ENCODE measurements at regions not wholly inside any gene's neighbourhood (a gene's known extent, or its start where the extent isn't known, plus 50 kb on each side); places are given as distances from the start of the nearest gene placed in this dataset.
A peak's percentile ranks its signal among the peaks of the same experiment; 100 is the strongest.
"Not testable (repeated sequence)": the region's sequence is repeated elsewhere in the genome, so short reads cannot be mapped to it uniquely, and the experiment has no call there.

DNA sequence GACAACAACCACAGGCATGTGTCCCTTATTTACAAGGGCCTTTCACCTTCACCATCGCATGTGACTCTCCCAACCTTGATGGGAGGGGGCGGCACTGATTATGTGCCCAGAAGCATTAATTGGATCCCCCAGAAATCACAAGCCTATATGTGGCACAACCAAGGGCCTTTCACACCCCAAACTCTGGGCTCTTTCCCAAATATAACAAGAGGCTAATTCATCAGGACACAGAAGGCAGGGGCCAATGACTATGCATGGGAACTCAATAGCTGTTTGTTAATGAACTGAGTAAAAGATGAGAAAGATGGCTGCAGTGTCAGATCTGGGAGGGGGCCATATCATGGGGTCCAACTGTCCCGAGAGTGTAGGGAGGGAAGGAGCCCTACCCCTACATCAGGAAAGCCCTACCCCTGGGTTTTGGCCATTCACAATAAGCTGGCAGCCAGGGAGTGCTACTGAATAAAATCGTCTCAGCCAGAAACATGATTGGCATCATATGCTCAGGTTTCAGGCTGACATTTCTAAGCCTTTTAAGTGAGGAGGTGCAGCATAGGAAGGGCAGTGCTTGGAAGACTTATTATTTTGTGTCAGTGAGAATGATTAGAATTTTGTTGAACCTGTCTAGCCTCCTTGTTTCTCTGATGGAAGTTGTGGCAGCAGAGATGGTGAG is 814.4 kb upstream of the AMELY start:
- DNase-seq (ENCODE audit: low read depth), result no peak

DNA sequence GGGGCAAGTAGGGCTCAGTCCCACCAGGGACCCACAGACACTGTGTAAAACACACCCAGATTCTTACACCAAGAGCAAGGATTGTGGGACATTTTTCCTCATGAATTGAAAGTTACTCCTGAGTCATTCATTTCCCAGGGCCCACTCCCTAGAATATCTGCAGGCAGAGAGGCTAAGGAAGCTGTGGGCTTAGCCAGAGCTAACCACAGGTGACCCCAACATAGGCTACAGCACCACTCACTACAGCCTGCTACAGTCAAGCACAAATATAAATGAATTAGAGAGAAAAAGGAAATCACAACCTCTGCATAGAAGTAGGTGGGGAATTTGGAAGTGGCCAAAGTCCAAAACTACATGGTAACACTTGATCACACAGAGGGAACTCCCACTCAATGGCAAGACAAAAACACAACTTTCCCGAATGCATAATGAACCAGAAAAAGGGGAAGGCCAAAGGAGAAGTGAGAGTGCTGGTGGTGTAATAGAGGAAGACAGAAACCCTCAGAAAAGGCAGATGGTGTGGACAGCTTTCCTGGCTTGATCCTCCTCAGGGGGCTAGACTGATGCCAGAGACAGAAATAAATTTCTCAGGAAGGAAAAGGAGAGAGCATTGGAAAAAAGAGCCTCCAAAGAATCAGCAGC is 812.6 kb upstream of the AMELY start:
- no peak for DNase-seq (ENCODE audit: low read depth)

DNA sequence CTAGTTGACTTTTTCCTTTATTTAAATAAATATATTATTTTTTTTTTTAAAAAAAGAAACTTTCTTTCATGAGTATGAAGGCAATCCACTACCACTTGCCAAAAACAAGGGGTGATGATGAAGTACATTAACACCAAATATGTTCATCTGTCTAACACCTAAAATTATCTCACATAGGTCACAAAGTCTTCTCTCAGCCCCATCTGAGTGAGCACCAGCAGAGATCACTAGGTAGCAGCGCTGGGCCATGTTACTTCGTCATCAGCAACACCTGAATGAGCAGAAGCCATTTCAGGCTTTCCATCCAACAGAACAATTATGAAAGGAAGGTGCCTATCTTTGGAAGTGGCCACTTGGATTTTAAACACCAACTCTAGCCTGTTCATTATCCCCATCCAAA is 811.6 kb upstream of the AMELY start:
- DNase-seq (ENCODE audit: low read depth), result no peak

DNA sequence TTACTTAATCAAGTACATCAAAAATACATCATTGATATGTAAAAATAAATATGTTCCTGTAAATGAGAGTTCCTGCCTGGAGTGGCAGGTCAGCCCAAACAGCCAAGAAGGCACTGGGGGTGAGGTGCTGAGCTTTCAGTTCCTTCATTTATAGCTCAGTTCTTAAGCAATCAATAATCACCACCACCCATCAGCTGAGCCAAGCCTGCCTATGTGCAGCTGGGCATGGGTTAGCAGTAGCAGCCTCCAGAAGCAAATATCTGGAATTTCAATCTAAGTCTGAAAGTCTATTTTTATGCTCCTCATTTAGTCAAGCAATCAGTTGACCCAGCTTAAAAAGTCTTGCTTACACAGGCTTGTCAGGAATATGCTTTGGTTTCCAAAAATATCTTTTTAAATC is 811.0 kb upstream of the AMELY start:
- DNase-seq (ENCODE audit: low read depth), result no peak

DNA sequence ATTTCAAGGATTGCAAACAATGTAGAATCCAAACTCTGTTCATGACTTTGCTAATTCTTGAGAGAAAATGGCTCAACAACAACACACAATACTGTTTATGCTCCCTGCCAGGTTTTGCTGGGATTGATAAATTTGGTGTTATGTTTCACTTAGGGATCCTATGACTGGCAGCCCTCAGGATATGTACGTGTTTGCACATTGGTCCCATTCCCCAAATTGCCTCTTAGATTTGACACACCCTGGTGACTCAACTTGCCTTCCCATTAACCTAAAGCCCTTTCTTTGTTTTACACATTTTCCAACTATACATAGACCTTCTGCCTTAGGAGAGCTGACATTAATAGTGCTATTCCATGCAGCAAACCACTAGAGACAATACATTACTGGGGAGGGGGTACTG is 809.4 kb upstream of the AMELY start:
- no peak for DNase-seq (ENCODE audit: low read depth)

DNA sequence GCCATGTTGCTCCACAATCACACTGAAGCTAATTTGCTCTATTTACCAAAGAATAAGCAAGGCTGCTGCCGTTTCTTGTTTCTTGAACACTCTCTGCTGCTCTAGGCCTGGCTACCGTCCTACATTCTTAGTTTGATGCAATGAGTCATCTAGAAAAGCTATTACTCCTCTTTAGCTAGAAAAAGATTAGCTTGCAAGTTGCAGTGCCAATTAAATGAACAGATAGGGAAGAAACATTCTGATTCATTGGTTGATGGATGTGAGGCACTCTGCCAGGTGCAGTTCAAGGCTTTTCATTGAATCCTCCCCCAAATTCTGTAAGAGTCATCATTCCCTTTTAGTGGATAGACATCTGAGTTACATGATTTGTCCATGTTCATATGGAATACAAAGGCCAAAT is 807.7 kb upstream of the AMELY start:
- DNase-seq (ENCODE audit: low read depth), result peak; percentile 89

DNA sequence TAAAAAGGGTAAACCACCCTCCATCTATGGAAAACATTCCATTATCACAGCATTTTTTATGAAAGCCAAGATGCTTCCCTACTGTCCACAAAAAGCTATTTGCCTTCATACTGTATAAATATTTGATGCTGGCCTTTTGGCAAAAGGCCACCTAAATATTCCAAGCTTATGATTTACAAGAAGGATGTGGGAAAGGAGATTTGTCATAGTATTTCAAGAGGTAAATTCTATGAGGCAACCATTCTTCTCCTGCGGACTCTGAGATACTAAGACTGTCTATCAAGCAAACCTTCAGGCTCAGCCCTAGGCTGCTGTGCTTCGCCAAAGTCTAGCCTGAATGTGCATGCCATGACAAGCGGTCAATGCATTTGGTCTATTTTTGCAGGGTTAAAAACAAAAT is 807.1 kb upstream of the AMELY start:
- DNase-seq (ENCODE audit: low read depth), result peak; percentile 78

DNA sequence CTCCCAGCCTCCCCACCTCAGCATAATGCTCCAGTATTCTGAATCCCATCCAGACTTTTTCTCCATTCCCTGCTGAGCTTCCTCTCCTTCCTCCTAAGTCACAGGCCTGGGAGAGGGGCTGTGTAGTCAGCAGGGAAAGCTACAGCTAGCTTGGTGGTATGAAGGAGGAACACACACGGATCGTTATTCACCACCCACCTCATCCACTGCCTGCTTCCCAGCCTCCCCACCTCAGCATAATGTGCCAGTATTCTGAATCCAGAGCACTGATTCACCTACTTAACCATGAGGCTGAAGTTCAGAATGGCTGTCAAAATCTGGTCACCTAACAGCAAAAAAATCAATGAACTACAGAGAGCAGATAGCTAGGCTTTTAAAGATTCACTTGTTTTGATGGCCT is 806.6 kb upstream of the AMELY start:
- peak; percentile 58 for DNase-seq (ENCODE audit: low read depth)

DNA sequence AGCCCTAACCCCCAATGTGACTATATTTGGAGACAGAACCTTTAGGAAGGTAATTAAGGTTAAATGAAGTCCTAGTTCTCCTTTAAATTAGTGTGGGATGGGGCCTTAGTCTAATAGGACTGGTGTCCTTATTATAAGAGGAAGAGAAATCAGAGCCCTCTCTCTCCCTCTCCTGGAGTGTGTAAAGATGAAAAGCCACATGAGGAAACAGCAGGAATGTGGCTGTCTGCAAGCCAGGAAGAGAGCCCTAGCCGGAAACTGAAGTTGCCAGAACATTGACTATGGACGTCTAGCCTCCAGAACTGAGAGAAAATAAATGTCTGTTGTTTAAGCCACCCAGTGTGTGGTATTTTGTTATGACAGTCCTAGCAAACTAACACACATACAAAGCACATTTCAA is 802.9 kb upstream of the AMELY start:
- DNase-seq (ENCODE audit: low read depth), result peak; percentile 51

DNA sequence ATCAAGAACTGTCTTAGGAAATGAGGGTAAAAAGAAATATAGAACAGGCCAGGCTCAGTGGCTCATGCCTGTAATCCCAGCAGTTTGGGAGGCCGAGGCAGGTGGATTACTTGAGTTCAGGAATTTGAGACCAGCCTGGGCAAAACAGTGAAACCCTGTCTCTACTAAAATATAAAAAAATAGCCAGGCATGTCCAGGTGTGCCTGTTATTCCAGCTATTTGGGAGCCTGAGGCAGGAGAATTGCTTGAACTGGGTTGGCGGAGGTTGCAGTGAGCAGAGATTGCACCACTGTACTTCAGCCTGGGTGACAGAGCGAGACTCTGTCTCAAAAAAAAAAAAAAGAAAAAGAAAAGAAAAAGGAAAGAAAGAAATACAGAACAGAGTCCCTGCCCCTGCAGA is 802.2 kb upstream of the AMELY start:
- DNase-seq (ENCODE audit: low read depth), result not testable (repeated sequence)

DNA sequence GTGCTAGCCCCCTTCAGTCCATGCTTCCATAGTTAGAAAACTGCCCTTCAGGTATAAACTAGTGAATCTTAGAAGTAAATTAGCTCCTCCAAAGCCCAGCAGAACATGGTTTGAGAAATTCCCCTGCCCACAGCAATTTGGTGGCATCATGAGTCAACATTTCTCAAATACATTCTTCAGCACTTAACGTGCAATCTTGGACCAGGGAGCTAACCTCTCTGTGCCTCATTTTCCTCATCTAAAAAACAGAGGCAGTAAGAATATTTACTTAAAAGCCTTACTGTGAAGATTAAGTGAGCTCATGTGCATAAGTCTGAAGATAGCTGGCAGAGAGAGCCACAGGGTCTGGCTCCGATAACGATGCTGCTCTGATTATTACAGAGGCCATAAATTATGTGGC is 800.7 kb upstream of the AMELY start:
- DNase-seq (ENCODE audit: low read depth), result peak; percentile 88

DNA sequence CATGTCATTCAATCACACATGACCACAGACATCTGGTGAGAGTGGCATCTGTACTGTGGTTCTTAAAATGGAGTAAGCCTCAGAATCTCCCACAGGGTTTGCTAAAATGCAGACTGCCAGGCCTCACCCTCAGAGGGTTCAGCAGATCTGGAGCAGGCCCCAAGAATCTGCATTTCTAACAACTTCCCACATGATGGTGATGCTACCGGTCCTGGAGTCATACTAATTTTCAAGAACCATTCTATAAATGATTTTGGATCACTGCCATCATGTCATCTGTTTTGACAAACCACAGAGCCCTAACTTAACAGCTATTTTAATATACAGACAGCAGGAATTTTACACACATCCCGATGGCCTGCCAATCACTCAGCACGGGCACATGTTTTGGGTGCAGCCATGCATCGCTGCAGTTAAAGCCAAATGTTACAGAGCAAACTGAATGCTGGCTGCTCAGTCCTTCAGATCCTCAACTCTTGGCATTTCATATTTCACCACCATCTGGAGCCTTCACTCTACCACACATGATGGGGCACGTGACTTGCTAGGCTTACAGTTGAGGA is 792.1 kb upstream of the AMELY start:
- no peak for DNase-seq (ENCODE audit: low read depth)

DNA sequence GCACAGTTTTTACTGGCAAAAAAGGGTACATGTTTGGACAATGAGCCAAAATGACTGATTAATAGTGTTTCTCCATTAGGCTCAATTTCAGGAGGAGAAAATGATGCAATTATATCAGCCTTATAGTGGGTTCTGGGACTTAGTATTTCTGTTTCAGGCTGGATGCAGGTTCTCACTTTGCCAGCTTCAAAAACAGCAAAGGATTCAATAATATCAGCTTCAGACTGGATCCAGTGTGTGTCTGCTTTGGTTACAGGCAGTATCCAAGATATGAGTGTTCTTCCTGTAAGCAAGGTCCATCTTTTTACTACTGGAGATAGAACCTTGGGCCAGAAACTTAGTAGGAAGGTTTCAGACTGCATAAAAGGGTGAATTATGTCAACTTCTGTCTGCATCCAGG is 790.9 kb upstream of the AMELY start:
- no peak for DNase-seq (ENCODE audit: low read depth)

DNA sequence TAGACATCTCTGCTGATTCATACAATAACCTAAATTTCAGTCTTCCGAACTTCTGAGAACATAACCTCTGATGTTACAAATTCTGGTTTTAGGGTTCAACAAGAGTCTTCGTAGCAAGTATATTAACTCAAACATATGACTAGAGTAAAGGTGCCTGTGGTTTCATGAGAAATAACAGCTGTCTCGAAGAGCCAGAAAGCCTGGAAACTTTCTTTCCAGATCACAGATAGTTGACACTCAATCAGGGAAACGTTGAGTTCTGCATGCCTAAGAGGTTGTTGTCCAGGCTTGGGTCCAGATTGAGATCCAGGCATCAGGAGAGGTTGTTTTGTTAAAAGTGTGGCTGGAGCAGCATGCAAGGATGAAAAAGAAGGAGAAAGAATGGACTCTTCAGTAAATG is 790.1 kb upstream of the AMELY start:
- DNase-seq (ENCODE audit: low read depth), result peak; percentile 90

DNA sequence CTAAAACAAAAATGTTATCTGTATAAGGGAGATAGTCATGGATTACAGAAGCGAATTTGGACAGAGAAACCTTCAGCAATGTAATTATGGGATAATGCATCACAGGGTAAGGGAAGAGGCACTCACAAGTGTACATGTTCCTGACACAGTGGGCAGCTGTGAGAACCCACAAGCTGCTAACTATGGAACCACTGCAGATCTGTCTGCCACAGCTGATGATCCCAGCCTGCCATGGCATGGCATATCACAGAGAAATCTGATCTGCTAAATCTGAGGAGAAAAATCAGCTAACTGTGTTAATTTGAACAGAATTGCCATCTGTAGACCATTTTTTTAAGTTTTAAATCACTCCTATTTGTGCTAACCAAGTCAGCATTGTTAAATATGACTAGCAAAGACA is 786.0 kb upstream of the AMELY start:
- no peak for DNase-seq (ENCODE audit: low read depth)

DNA sequence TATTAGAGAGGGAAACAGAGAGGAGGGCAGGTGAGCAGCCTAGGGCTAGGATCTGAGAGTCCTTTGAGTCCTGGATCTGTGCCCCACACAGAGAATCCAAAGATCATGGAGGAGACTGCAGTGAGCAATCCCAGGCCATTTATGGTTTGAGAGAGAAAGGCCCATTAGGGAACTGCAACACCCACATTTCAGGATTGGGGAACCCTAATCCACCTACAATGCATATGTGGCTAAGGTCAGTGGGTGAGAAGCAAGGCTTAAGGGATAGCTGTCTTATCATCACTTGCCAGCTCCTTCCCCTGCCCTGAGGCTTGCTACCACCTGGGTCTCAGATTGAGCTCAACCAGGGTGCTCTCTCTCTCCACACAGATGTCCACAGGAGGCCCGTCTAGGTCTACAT is 781.1 kb upstream of the AMELY start:
- DNase-seq (ENCODE audit: low read depth), result no peak

DNA sequence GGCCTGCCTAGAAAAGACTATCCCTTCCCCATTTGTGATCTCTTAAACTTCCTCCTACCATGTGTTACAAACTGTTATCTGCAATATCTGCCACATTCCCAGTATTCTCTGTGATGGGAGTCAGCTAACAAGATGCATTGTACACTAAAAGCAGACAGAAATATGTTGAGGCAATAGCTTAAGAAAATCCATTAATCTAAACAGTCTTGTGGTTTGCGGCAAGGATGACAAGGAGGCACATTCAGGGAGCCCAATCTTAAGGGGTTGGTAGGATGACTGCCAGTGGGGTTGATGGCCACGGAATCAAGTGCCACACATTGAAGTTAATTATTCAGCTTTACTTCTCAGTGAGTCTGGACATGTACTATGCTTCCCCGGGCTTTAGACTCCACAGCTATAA is 775.5 kb upstream of the AMELY start:
- DNase-seq (ENCODE audit: low read depth), result peak; percentile 75

DNA sequence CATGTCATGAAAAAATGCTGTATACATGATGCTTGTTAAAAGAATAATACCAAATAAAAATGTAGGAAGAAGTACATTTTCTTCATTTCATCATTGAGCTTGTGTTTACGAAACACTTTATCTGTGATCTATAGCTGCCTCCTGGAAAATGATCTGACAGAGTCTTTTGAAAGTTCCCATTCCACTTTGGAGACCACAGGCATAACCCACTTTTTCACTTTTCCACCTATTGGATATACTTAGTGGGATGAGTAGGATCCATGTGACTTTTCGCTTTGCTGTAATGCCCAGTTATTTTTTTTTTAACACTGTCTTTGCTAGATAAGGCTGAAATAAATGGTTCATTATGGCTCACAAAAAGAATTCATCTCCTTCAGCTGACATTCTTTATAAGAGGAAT is 773.0 kb upstream of the AMELY start:
- DNase-seq (ENCODE audit: low read depth), result peak; percentile 91

DNA sequence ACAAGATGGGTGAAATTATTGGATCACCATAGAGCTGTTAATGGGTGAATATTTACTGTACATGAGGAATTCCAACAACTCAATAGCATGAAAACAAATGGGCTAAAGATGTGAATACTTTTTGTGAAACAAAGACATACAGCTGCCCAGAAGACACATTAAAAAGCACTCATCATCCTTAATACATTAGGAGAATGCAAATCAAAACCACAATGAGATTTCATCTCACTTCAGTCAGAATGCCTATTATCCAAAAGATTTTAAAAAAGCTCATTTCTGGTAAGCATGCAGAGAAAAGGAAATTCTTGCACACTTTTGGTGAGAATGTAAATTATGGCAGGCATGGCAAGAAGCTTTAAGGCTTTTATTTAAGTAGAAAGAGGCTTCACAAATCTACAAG is 770.8 kb upstream of the AMELY start:
- no peak for DNase-seq (ENCODE audit: low read depth)

DNA sequence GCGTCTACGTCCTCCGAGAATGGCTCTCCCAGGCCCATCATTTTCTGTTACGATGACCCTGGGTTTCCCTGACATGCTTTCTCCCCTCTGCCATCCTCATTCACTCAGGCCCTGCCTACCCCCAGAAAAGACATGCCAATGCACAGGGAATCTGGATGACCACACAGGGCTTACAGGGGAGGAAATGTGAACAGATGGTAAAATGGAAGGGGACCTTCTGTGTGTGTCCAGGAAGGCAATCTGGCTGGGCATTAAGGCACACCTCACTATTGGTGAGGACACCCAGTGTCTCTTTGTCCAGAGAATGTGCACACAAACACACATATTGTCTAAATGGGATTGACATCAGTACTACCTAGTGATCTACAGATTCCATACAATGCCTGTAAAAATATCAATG is 769.9 kb upstream of the AMELY start:
- no peak for DNase-seq (ENCODE audit: low read depth)

DNA sequence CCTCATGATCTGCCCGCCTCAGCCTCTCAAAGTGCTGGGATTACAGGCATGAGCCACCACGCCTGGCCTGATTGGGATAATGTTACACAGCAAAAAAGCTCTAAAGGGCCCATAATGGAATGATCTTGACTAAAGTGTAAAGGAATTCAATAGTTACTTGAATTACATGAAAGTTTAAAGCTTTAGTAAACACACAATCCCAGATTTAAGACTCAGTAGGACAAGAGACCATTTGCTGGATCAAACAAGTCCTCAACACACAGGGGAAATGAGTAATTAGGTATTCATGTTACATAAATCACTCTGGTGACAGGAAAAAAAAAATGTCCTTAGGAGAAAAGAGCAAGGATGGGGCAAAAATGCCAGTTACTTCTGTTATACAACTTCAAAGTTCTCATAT is 762.9 kb upstream of the AMELY start:
- no peak for DNase-seq (ENCODE audit: low read depth)

DNA sequence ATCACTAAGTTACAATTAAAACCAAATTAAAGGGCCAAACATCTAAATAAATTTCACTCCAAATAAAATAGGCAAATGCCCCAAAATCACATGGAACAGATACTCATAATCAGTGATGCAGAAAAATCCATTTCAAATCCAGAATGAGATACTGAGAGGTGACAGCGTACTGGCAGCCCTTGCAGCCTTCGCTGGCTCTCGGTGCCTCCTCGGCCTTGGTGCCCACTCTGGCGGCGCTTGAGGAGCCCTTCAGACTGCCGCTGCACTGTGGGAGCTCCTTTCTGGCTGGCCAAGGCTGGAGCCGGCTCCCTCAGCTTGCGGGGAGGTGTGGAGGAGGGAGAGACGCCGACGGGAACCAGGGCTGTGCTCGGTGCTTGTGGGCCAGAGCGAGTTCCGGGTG is 761.2 kb upstream of the AMELY start:
- no peak for DNase-seq (ENCODE audit: low read depth)

DNA sequence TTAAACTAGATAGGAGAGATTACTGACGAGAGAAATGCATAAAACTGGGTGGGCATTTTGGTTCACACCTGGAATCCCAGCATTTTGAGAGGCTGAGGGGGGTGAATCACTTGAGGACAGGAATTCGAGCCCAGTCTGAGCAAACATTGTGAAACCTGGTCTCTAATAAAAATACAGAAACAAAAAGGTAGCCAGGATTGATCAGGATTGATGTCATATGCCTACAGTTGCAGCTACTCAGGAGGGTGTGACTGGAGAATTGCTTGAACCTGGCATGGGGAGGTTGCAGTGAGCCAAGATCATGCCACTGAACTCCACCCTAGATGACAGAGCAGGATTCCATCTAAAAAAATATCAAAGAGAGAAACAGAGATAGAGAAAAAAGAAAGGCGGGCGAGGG is 751.7 kb upstream of the AMELY start:
- DNase-seq (ENCODE audit: low read depth), result no peak

DNA sequence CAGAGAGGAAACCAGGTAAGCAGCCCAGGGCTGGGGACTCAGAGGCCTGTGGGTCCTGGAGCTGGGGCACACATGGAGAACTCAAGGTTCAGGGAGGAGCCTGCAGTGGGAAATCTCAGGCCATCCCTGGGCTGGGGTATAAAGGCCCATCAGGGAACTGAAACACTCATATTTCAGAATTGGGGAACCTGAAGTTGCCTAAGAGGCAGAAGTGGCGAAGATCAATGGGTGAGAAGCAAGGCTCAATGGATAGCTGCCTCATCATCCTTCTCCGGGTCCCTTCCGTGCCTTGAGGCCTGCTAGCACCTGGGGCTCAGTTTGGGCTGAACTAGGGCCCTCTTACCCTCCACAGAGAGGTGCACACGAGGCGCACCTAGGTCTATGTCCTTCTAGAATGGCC is 747.5 kb upstream of the AMELY start:
- DNase-seq (ENCODE audit: low read depth), result no peak
